GM13977 (cell line): ENCODE measurements at regions not wholly inside any gene's neighbourhood (a gene's known extent, or its start where the extent isn't known, plus 50 kb on each side); places are given as distances from the start of the nearest gene placed in this dataset.

Experiments
- DNase-seq: peaks from one replicate; pipeline ENCODE4 v3.0.0; 2012; ENCODE audit warnings: low spot score
- CTCF ChIP-seq: IDR thresholded peaks from 2 replicates; pipeline ENCODE4 v1.5.1; 2012; ENCODE audit warnings: mild to moderate bottlenecking, control low read depth; ENCODE audit not compliant: insufficient read depth; ENCODE audit errors: extremely low read depth, missing control alignments
- in situ Hi-C: fragments of 300-500 bp; cut with MboI; formaldehyde crosslinking; loops from one replicate; pipeline ENCODE4 v1.12.0; 2022; ENCODE audit warnings: low sequenced_read_pairs, low pct_unique_long_range_greater_than_20kb, mixed read lengths, inconsistent platforms; ENCODE audit not compliant: unreplicated experiment

- no peak for TF ChIP-seq CTCF
- in situ Hi-C loops, result no loop called here
- no peak for DNase-seq
Observed at GRCh38 chr17:70795620-70796019, 626.3 kb downstream of the KCNJ2 start.

- DNase-seq, result no peak
- in situ Hi-C loops, result no loop called here
- TF ChIP-seq CTCF, result no peak
Observed at GRCh38 chr17:70796757-70797156, 627.4 kb downstream of the KCNJ2 start.

- no peak for TF ChIP-seq CTCF
- in situ Hi-C loops, result no loop called here
- no peak for DNase-seq
Observed at GRCh38 chr17:70797166-70797565, 627.8 kb downstream of the KCNJ2 start.

- DNase-seq, result no peak
- in situ Hi-C loops, result no loop called here
- no peak for TF ChIP-seq CTCF
Observed at GRCh38 chr17:70804161-70804560, 634.8 kb downstream of the KCNJ2 start.

GRCh38 chr17:70808596-70808995, 639.3 kb downstream of the KCNJ2 start:
- peak; percentile 14 for TF ChIP-seq CTCF
- DNase-seq, result peak; percentile 2
- in situ Hi-C loops, result no loop called here

- no peak for DNase-seq
- no peak for TF ChIP-seq CTCF
- in situ Hi-C loops, result no loop called here
Observed at GRCh38 chr17:70810609-70811008, 641.3 kb downstream of the KCNJ2 start.

GRCh38 chr17:70813355-70813930, 644.1 kb downstream of the KCNJ2 start:
- no peak for TF ChIP-seq CTCF

More at GRCh38 chr17:70813355-70813930, 644.1 kb downstream of the KCNJ2 start:
- no peak for DNase-seq
- in situ Hi-C loops, result no loop called here
